ENCODE measurements at regions not wholly inside any gene's neighbourhood (a gene's known extent, or its start where the extent isn't known, plus 50 kb on each side); places are given as distances from the start of the nearest gene placed in this dataset.

DNA sequence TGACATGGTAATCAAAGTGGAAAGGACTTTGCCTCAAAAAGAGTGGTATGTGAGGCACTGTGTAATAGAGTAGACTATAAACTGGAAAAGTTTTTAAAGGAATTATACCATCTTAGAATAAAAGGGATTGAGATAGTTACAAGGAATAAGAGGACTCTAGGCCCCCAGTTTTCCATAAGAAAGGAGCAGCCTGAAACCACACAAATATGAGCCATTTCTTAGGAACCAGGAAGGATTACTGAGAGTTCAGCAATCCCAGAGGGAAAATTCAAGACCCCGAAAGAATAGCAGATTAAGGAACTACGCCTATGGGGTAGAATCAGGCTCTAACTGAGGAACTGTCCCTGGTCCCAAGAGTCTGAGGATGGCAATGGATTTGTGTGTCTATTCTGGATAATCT, 1213.3 kb downstream of the C4orf33 start:
- no peak for FAIRE-seq
- no peak overlapping the region for H2AFZ ChIP-seq (ENCODE audit: low read depth, low read length)
- in situ Hi-C loops (cut with MboI) = no loop called here

More for the DNA sequence above, 1213.3 kb downstream of the C4orf33 start:
- Histone ChIP-seq H3K79me2 (ENCODE audit: control insufficient read depth, insufficient read depth, low read length) (no peaks in the 10 kb centered on the region), H3K9me3 (replicated peaks; ENCODE audit: control insufficient read depth, insufficient read depth, low read depth, low read length) (no peaks in the 10 kb centered on the region), H3K27me3 (ENCODE audit: control insufficient read depth in 2 of 2, insufficient read depth in 2 of 2, low read length in 2 of 2) (no peaks in the 10 kb centered on the region), H3K4me1 (replicated peaks in 1 of 2; ENCODE audit: control insufficient read depth in 2 of 2, insufficient read depth in 2 of 2, low read length in 2 of 2) (no peaks in the 10 kb centered on the region), H3K36me3 (ENCODE audit: control insufficient read depth, insufficient read depth, low read length) (no peaks in the 10 kb centered on the region), H3K4me3 (no peak overlapping the region), H3K9ac (ENCODE audit: insufficient read depth in 1 of 2, low read depth in 2 of 2, low read length in 2 of 2) (no peak overlapping the region), H3K4me2 (ENCODE audit: insufficient read depth, low read length) (no peak overlapping the region), H4K20me1 (replicated peaks; ENCODE audit: control insufficient read depth, insufficient read depth, low read length) (no peaks in the 10 kb centered on the region), H3K9me1 (ENCODE audit: control insufficient read depth, insufficient read depth, low read length) (no peaks in the 10 kb centered on the region), H3K27ac (ENCODE audit: extremely low read depth, low read depth, low read length) (no peak overlapping the region)
- ChIA-PET POLR2A (no interaction called here), CTCF (ENCODE audit: low intra/inter-chr PET ratio) (no interaction called here)
- no TSS peak for BruUV-seq (replicated peaks)
- no peak for TF ChIP-seq SRF (CRISPR knock-in tag; IDR thresholded peaks at IDR 0.05)
- TF ChIP-seq SRSF1 (IDR thresholded peaks at IDR 0.05; ENCODE audit: low read depth, low read length) = no peak
- TF ChIP-seq FOXK1 (CRISPR knock-in tag; IDR thresholded peaks at IDR 0.05; ENCODE audit: borderline replicate concordance) = no peak
- TF ChIP-seq KLF10 (CRISPR knock-in tag; IDR thresholded peaks at IDR 0.05) = no peak
- no peak for TF ChIP-seq JUND (IDR thresholded peaks at IDR 0.05; ENCODE audit: borderline replicate concordance, low read depth, low read length)
- TF ChIP-seq JUND (tag; IDR thresholded peaks at IDR 0.05; ENCODE audit: borderline replicate concordance, low read depth, low read length) = no peak
- TF ChIP-seq TEAD2 (tag; IDR thresholded peaks at IDR 0.05) = no peak
- no peak for TF ChIP-seq RAD21 (CRISPR knock-in tag; conservative IDR thresholded peaks at IDR 0.05 in 1 of 2, IDR thresholded peaks at IDR 0.05 in 1 of 2)
- TF ChIP-seq TBL1XR1 (IDR thresholded peaks at IDR 0.05; ENCODE audit: low read length in 2 of 2) = no peak
- no peak for TF ChIP-seq CXXC5 (CRISPR knock-in tag; IDR thresholded peaks at IDR 0.05)
- no peak for TF ChIP-seq ELK1 (CRISPR knock-in tag; IDR thresholded peaks at IDR 0.05)
- no peak for TF ChIP-seq ZNF174 (CRISPR knock-in tag; IDR thresholded peaks at IDR 0.05)
- TF ChIP-seq RBM39 (optimal IDR thresholded peaks at IDR 0.05; ENCODE audit: low read depth, low read length) = no peak
- no peak for TF ChIP-seq ZNF785 (CRISPR knock-in tag; IDR thresholded peaks at IDR 0.05)
- TF ChIP-seq TAF15 (IDR thresholded peaks at IDR 0.05; ENCODE audit: low read depth, low read length) = no peak
- TF ChIP-seq, protein P1, sequence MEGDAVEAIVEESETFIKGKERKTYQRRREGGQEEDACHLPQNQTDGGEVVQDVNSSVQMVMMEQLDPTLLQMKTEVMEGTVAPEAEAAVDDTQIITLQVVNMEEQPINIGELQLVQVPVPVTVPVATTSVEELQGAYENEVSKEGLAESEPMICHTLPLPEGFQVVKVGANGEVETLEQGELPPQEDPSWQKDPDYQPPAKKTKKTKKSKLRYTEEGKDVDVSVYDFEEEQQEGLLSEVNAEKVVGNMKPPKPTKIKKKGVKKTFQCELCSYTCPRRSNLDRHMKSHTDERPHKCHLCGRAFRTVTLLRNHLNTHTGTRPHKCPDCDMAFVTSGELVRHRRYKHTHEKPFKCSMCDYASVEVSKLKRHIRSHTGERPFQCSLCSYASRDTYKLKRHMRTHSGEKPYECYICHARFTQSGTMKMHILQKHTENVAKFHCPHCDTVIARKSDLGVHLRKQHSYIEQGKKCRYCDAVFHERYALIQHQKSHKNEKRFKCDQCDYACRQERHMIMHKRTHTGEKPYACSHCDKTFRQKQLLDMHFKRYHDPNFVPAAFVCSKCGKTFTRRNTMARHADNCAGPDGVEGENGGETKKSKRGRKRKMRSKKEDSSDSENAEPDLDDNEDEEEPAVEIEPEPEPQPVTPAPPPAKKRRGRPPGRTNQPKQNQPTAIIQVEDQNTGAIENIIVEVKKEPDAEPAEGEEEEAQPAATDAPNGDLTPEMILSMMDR (IDR thresholded peaks at IDR 0.05 in 2 of 3, conservative IDR thresholded peaks at IDR 0.05 in 1 of 3; ENCODE audit: insufficient read depth in 2 of 3, low read depth in 1 of 3, low read length in 3 of 3) = no peak
- no peak for TF ChIP-seq KHSRP (IDR thresholded peaks at IDR 0.05)
- TF ChIP-seq GTF2E2 (tag; IDR thresholded peaks at IDR 0.05) = no peak
- TF ChIP-seq TAL1 (IDR thresholded peaks at IDR 0.05) = no peak
- TF ChIP-seq, protein P2, sequence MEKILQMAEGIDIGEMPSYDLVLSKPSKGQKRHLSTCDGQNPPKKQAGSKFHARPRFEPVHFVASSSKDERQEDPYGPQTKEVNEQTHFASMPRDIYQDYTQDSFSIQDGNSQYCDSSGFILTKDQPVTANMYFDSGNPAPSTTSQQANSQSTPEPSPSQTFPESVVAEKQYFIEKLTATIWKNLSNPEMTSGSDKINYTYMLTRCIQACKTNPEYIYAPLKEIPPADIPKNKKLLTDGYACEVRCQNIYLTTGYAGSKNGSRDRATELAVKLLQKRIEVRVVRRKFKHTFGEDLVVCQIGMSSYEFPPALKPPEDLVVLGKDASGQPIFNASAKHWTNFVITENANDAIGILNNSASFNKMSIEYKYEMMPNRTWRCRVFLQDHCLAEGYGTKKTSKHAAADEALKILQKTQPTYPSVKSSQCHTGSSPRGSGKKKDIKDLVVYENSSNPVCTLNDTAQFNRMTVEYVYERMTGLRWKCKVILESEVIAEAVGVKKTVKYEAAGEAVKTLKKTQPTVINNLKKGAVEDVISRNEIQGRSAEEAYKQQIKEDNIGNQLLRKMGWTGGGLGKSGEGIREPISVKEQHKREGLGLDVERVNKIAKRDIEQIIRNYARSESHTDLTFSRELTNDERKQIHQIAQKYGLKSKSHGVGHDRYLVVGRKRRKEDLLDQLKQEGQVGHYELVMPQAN (IDR thresholded peaks at IDR 0.05; ENCODE audit: borderline replicate concordance) = no peak
- intact Hi-C loops (cut with micrococcal nuclease) = no loop called here
- no peak for ATAC-seq
- 4% methylated on average over 2 of the region's 2 CpGs for WGBS (ENCODE audit: insufficient coverage, low coverage, missing lambda C conversion rate)
- no peak for DNase-seq (ENCODE audit: extremely low read depth in 1 of 4, low spot score in 3 of 4)
